HG02678 (cell line): ENCODE measurements at regions not wholly inside any gene's neighbourhood (a gene's known extent, or its start where the extent isn't known, plus 50 kb on each side); places are given as distances from the start of the nearest gene placed in this dataset.
"Not testable (repeated sequence)": the region's sequence is repeated elsewhere in the genome, so short reads cannot be mapped to it uniquely, and the experiment has no call there.

Source experiments
- ATAC-seq: cut with Tn5 transposase; IDR thresholded peaks from one replicate; pipeline ENCODE4 v1.9.1; 2021; ENCODE audit warnings: mild to moderate bottlenecking, moderate library complexity; ENCODE audit not compliant: unreplicated experiment

GRCh38 chr3:95670765-95671164, 1143.6 kb upstream of the EPHA6 start:
- ATAC-seq = no peak

GRCh38 chr3:95673215-95673614, 1141.2 kb upstream of the EPHA6 start:
- no peak for ATAC-seq

- ATAC-seq = peak; percentile 89
These were observed 1108.5 kb upstream of the EPHA6 start for GRCh38 chr3:95705786-95706418.

GRCh38 chr3:95707268-95707667, 1107.1 kb upstream of the EPHA6 start:
- ATAC-seq = no peak

- no peak for ATAC-seq
These were observed 1103.7 kb upstream of the EPHA6 start for GRCh38 chr3:95710684-95711083.

- ATAC-seq = no peak
These were observed 1102.6 kb upstream of the EPHA6 start for GRCh38 chr3:95711789-95712188.

- no peak for ATAC-seq
These were observed 1099.3 kb upstream of the EPHA6 start for GRCh38 chr3:95715128-95715527.

GRCh38 chr3:95717048-95717447, 1097.3 kb upstream of the EPHA6 start:
- no peak for ATAC-seq

GRCh38 chr3:95718168-95718567, 1096.2 kb upstream of the EPHA6 start:
- ATAC-seq = no peak

- no peak for ATAC-seq
These were observed 1094.9 kb upstream of the EPHA6 start for GRCh38 chr3:95719481-95719880.

GRCh38 chr3:95721938-95722337, 1092.5 kb upstream of the EPHA6 start:
- peak; percentile 95 for ATAC-seq

GRCh38 chr3:95725770-95726169, 1088.6 kb upstream of the EPHA6 start:
- ATAC-seq = no peak

GRCh38 chr3:95731753-95732152, 1082.6 kb upstream of the EPHA6 start:
- no peak for ATAC-seq

- no peak for ATAC-seq
These were observed 1081.1 kb upstream of the EPHA6 start for GRCh38 chr3:95733336-95733735.

GRCh38 chr3:95738045-95738444, 1076.3 kb upstream of the EPHA6 start:
- ATAC-seq = no peak

- not testable (repeated sequence) for ATAC-seq
These were observed 1069.5 kb upstream of the EPHA6 start for GRCh38 chr3:95744896-95745295.

- no peak for ATAC-seq
These were observed 1064.3 kb upstream of the EPHA6 start for GRCh38 chr3:95750097-95750496.

- ATAC-seq = no peak
These were observed 1062.9 kb upstream of the EPHA6 start for GRCh38 chr3:95751509-95751908.

- no peak for ATAC-seq
These were observed 1062.2 kb upstream of the EPHA6 start for GRCh38 chr3:95752199-95752598.

- ATAC-seq = no peak
These were observed 1055.7 kb upstream of the EPHA6 start for GRCh38 chr3:95758707-95759106.

GRCh38 chr3:95759614-95760301, 1054.6 kb upstream of the EPHA6 start:
- ATAC-seq = no peak

- ATAC-seq = no peak
These were observed 1038.8 kb upstream of the EPHA6 start for GRCh38 chr3:95775486-95776094.
